ENCODE measurements at regions not wholly inside any gene's neighbourhood (a gene's known extent, or its start where the extent isn't known, plus 50 kb on each side); places are given as distances from the start of the nearest gene placed in this dataset.

- no peak overlapping the region for H3K27ac Mint-ChIP-seq
- ChIA-PET POLR2A (no interaction called here), CTCF (no interaction called here)
- ATAC-seq (no peak), DNase-seq (ENCODE audit: low spot score) (no peak)
- no peak for TF ChIP-seq ELF4 (CRISPR knock-in tag; IDR thresholded peaks at IDR 0.05; ENCODE audit: low read depth)
- no peak for TF ChIP-seq ZSCAN18 (CRISPR knock-in tag; IDR thresholded peaks at IDR 0.05)
- TF ChIP-seq RORB (CRISPR knock-in tag; IDR thresholded peaks at IDR 0.05), result no peak
- TF ChIP-seq CTCF (IDR thresholded peaks at IDR 0.05), result no peak
- no peak for TF ChIP-seq ATF3 (CRISPR knock-in tag; conservative IDR thresholded peaks at IDR 0.05)
- TF ChIP-seq E2F5 (CRISPR knock-in tag; IDR thresholded peaks at IDR 0.05), result no peak
- no peak for TF ChIP-seq HMGXB4 (CRISPR knock-in tag; IDR thresholded peaks at IDR 0.05)
- TF ChIP-seq SMAD3 (CRISPR knock-in tag; IDR thresholded peaks at IDR 0.05; ENCODE audit: borderline replicate concordance), result no peak
- no peak for TF ChIP-seq MAX (CRISPR knock-in tag; IDR thresholded peaks at IDR 0.05)
- no peak for TF ChIP-seq HMGA2 (CRISPR knock-in tag; IDR thresholded peaks at IDR 0.05)
- no peak for TF ChIP-seq E2F4 (CRISPR knock-in tag; IDR thresholded peaks at IDR 0.05; ENCODE audit: borderline replicate concordance, low read depth)
- no peak for TF ChIP-seq FOXP4 (CRISPR knock-in tag; IDR thresholded peaks at IDR 0.05)
- no peak for TF ChIP-seq NR2C2 (CRISPR knock-in tag; IDR thresholded peaks at IDR 0.05)
- TF ChIP-seq SP1 (CRISPR knock-in tag; conservative IDR thresholded peaks at IDR 0.05), result no peak
- no peak for TF ChIP-seq NR3C1 (CRISPR knock-in tag; conservative IDR thresholded peaks at IDR 0.05; ENCODE audit: low read depth)
- no peak for TF ChIP-seq GABPB1 (CRISPR knock-in tag; IDR thresholded peaks at IDR 0.05)
- no peak for TF ChIP-seq JAZF1 (CRISPR knock-in tag; IDR thresholded peaks at IDR 0.05)
- TF ChIP-seq MLX (CRISPR knock-in tag; IDR thresholded peaks at IDR 0.05), result no peak
- no peak for TF ChIP-seq TCF7 (CRISPR knock-in tag; IDR thresholded peaks at IDR 0.05; ENCODE audit: low read depth)
- H3K4me1 Mint-ChIP-seq, result peaks cover 4% of the 10 kb centered on the region; the same call in 1 of the 2 replicates
- H3K27me3 Mint-ChIP-seq (ENCODE audit: low read depth), result no peaks in the 10 kb centered on the region
- no peak overlapping the region for H3K4me3 Mint-ChIP-seq
- H3K9me3 Mint-ChIP-seq, result peaks cover 15% of the 10 kb centered on the region
- H3K36me3 Mint-ChIP-seq, result peaks cover 3% of the 10 kb centered on the region; the same call in 1 of the 2 replicates
Observed at GRCh38 chr1:60427701-60428100, 354.1 kb upstream of the C1orf87 start.
